Loucy (cell line): ENCODE measurements at regions not wholly inside any gene's neighbourhood (a gene's known extent, or its start where the extent isn't known, plus 50 kb on each side); places are given as distances from the start of the nearest gene placed in this dataset.

ENCODE experiments used
- H2AFZ ChIP-seq: fragments of 200-600 bp; sonication (generic); 2 replicates; pipeline ENCODE4 v1.6.0; 2016; ENCODE audit warnings: antibody characterized with exemption, mild to moderate bottlenecking, low read length, moderate library complexity
- H3F3A ChIP-seq: fragments of 200-600 bp; 2 replicates; pipeline ENCODE4 v1.6.0; 2016; ENCODE audit warnings: antibody characterized with exemption, low read depth, mild to moderate bottlenecking
- H3K27me3 ChIP-seq: fragments of 200-600 bp; sonication (generic); 2 replicates; pipeline ENCODE4 v1.6.1; 2014; ENCODE audit warnings: low read length, mild to moderate bottlenecking; ENCODE audit not compliant: insufficient read depth, poor library complexity, severe bottlenecking
- H3K36me3 ChIP-seq: fragments of 200-600 bp; sonication (generic); 2 replicates; pipeline ENCODE4 v1.6.1; 2016; ENCODE audit warnings: low read length; ENCODE audit not compliant: insufficient read depth
- H3K4me1 ChIP-seq: fragments of 200-600 bp; sonication (generic); 2 replicates; pipeline ENCODE4 v1.5.1; 2014; ENCODE audit warnings: low read length, mild to moderate bottlenecking; ENCODE audit not compliant: insufficient read depth, poor library complexity, severe bottlenecking
- H3K4me2 ChIP-seq: fragments of 200-600 bp; sonication (generic); 2 replicates; pipeline ENCODE4 v1.6.0; 2014; ENCODE audit warnings: antibody characterized with exemption, low read length, low read depth, mild to moderate bottlenecking; ENCODE audit not compliant: poor library complexity, severe bottlenecking
- H3K4me3 ChIP-seq: fragments of 200-600 bp; sonication (generic); 2 replicates; pipeline ENCODE4 v1.5.1; 2014; ENCODE audit warnings: low read length, mild to moderate bottlenecking, mixed read lengths; ENCODE audit not compliant: poor library complexity, severe bottlenecking
- H3K79me2 ChIP-seq: fragments of 200-600 bp; sonication (generic); 2 replicates; pipeline ENCODE4 v1.6.1; 2014; ENCODE audit warnings: low read length; ENCODE audit not compliant: insufficient read depth
- H3K9ac ChIP-seq: fragments of 200-600 bp; sonication (generic); 2 replicates; pipeline ENCODE4 v1.6.0; 2014; ENCODE audit warnings: mild to moderate bottlenecking, low read depth, low read length, moderate library complexity; ENCODE audit not compliant: poor library complexity, severe bottlenecking
- H3K9me2 ChIP-seq: fragments of 200-600 bp; sonication (generic); replicated peaks from 2 replicates; pipeline ENCODE4 v1.6.1; 2016; ENCODE audit warnings: low read depth, low read length, mixed read lengths
- H3K9me3 ChIP-seq: fragments of 200-600 bp; sonication (generic); 2 replicates; pipeline ENCODE4 v1.6.1; 2014; ENCODE audit warnings: mild to moderate bottlenecking, antibody characterized with exemption, low read length, low read depth; ENCODE audit not compliant: insufficient read depth
- H4K20me1 ChIP-seq: fragments of 200-600 bp; sonication (generic); 2 replicates; pipeline ENCODE4 v1.6.0; 2014; ENCODE audit warnings: antibody characterized with exemption, low read length, mild to moderate bottlenecking; ENCODE audit not compliant: insufficient read depth, poor library complexity, severe bottlenecking
- CTCF ChIP-seq: fragments of 200-600 bp; sonication (generic); conservative IDR thresholded peaks from 2 replicates; pipeline ENCODE4 v1.5.1; 2014; ENCODE audit warnings: mild to moderate bottlenecking, antibody characterized with exemption, low read length
- EZH2phosphoT487 ChIP-seq: fragments of 200-600 bp; IDR thresholded peaks from 2 replicates; pipeline ENCODE4 v1.6.1; 2018; ENCODE audit warnings: antibody characterized with exemption, mild to moderate bottlenecking, moderate library complexity, borderline replicate concordance

- no peaks in the 10 kb centered on the region for H3K4me1 ChIP-seq
- no peaks in the 10 kb centered on the region for H3K27me3 ChIP-seq
- no peak overlapping the region for H3K9ac ChIP-seq
- no peaks in the 10 kb centered on the region for H4K20me1 ChIP-seq
- H3F3A ChIP-seq: no peaks in the 10 kb centered on the region
- H3K4me2 ChIP-seq: peak overlapping the region; percentile 25
- no peaks in the 10 kb centered on the region for H3K36me3 ChIP-seq
- no peak overlapping the region for H2AFZ ChIP-seq
- H3K79me2 ChIP-seq: no peaks in the 10 kb centered on the region
- no peak overlapping the region for H3K4me3 ChIP-seq
- no peaks in the 10 kb centered on the region for H3K9me2 ChIP-seq
- no peaks in the 10 kb centered on the region for H3K9me3 ChIP-seq
- TF ChIP-seq EZH2phosphoT487 (no peak), CTCF (no peak)
Measured at GRCh38 chr15:61393524-61393923, 164.4 kb upstream of the RORA start.

- H3K9me2 ChIP-seq: no peaks in the 10 kb centered on the region
- H3K27me3 ChIP-seq: peaks cover 7% of the 10 kb centered on the region
- no peaks in the 10 kb centered on the region for H3K4me1 ChIP-seq
- H3K79me2 ChIP-seq: no peaks in the 10 kb centered on the region
- no peaks in the 10 kb centered on the region for H3K9me3 ChIP-seq
- no peaks in the 10 kb centered on the region for H4K20me1 ChIP-seq
- H3K9ac ChIP-seq: no peak overlapping the region
- H3K4me3 ChIP-seq: no peak overlapping the region
- H3K4me2 ChIP-seq: no peak overlapping the region
- no peaks in the 10 kb centered on the region for H3K36me3 ChIP-seq
- no peak for TF ChIP-seq EZH2phosphoT487
- no peak for TF ChIP-seq CTCF
- no peaks in the 10 kb centered on the region for H3F3A ChIP-seq
- H2AFZ ChIP-seq: no peak overlapping the region
Measured at GRCh38 chr15:61390138-61390537, 161.0 kb upstream of the RORA start.

- Histone ChIP-seq H3K9ac (no peak overlapping the region), H3K27me3 (peaks cover 7% of the 10 kb centered on the region), H3K36me3 (no peaks in the 10 kb centered on the region), H3K9me3 (no peaks in the 10 kb centered on the region), H3K9me2 (no peaks in the 10 kb centered on the region), H3K4me3 (no peak overlapping the region), H3K4me2 (no peak overlapping the region), H2AFZ (no peak overlapping the region), H4K20me1 (no peaks in the 10 kb centered on the region), H3K4me1 (no peaks in the 10 kb centered on the region), H3K79me2 (no peaks in the 10 kb centered on the region), H3F3A (no peaks in the 10 kb centered on the region)
- TF ChIP-seq CTCF: no peak
- TF ChIP-seq EZH2phosphoT487: no peak
Measured at GRCh38 chr15:61389334-61390028, 160.4 kb upstream of the RORA start.
